ENCODE measurements at regions not wholly inside any gene's neighbourhood (a gene's known extent, or its start where the extent isn't known, plus 50 kb on each side); places are given as distances from the start of the nearest gene placed in this dataset.

DNA sequence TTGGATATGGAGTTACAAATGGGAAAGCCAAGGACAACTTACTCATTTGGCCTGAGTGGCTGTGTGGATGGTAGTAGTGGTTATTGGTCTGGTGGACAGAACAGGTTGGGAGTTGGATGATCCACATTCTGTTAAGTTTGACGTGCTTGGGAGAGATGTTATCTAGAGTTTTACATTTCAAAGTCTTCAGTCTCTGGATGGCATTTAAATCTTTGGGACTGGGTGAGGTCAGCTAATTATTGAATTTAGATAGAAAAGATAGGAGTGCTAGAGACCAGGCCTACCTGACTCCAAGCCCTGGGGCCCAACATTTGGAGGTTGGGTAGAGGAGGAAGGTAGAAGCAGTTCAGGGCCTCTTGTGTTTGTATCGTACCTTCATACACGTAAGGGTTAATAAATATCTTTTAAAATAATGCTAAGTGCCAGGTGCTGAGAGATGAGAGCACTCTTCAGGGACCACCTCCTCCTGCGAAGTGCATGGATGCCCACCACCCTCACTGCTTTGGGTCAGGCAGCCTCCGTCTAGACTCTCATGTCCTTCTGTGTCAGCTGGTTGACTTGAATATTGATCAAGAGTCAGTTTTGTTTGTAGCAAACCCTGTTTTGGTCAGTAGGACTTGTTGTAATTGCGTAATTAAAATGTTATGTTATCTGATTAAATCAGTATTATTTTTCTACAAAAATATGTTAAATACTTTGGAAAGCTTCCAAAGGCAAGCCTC is 460.4 kb upstream of the RGS6 start:
- no peak for DNase-seq

DNA sequence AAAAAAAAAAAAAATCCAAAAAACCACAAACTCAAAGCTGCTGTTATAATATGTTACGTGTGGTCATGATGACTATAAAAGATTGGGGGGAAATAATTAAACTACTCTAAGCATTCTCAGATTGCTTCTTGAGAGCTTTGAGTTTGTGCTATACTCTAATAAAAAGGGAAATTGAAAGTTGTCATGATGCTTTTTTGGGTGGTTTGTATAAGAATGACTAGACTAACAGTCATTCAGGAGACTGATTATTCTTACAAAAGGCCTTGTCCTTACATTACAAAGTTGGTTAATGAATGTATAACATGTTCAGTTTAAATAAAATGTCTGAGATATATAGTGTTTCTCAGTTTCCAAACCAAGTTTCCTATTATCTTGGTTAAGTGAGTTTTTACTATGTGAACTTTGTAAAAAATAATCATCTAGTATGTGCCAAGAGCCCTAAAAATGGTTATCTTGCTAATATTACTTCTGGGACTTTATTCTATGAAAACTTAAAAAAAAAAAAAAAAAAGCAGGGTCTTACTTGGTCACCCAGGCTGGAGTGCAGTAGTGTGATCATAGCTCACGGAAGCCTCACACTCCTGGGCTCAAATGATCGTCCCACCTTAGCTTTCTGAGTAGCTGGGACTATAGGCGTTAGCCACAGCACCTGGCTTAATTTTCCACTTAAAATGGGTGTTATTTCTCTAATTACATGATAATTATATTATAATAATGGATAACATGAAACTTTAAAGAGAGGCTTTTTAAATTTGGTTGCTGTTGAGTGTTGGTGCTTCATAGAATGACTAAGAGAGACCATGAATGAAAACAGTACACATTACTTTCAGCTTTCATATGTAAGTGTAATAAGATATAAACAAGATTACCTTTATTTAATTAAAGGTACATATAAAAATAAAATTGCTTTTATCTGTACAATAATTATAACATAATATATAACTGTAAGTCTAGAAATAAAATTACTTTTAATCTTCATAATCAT is 459.6 kb upstream of the RGS6 start:
- no peak for DNase-seq

DNA sequence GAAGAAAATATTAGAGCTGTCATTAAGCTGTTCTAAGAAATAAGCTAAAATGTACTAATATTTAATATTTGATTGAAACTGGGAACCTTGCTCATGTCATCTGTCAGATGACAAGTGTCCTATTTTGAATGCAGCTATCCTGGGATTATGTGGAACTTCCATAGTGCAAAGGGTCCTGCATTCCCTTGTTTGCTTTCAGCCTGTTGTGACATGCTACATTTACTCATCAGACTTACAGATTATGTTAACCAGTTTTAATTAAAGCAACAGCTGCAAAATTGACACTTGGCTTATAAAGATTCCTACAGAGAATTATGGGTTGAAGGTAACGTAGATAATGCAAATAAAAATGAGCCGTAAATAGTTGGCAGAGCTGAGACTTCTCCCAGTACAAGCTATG is 458.4 kb upstream of the RGS6 start:
- no peak for DNase-seq

DNA sequence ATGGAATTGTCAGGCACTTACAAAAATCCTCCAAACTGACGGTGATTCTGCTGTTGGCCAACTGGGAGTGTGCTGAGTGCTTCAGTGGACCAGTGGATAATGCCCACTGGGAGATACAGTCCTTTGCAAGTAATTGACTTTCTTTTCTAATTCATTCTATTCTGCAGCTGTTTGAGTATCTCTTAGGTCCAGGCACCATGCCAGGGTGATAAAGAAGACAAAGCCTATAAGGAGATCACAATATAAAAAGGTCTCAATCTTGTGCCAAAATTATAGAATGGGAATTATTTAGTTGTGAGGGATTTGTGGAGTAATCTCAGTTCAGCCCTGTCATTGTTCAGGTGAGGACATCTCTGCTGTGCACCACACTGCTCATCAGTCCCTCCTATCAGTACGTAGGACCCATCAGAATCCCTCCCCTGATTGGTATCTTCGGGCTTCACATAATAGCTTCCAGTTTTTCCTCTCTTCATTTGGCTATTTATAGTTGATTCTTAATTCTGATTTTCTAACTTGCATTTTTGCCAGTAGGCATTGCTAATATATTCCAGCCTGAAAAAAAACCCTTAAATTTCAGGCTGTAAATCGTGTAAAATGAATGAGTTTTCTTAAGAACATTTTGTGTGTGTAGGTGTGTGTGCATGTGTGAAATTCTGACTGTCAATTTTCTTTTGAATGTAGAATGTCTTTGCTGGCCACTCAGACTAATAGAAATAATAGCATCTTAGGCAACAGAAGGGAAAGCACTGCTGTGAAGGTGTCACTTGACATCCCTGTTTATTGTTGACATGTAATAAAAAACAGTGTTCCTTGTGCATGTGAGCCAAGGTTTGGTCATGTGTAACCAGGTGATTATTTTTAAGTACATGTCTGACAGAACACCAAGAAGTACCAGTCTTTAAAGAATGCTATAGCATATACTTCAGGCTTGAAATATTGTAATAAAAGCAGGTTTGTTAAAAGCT is 457.6 kb upstream of the RGS6 start:
- DNase-seq = peak in 1 of 2 experiments; percentile 7

DNA sequence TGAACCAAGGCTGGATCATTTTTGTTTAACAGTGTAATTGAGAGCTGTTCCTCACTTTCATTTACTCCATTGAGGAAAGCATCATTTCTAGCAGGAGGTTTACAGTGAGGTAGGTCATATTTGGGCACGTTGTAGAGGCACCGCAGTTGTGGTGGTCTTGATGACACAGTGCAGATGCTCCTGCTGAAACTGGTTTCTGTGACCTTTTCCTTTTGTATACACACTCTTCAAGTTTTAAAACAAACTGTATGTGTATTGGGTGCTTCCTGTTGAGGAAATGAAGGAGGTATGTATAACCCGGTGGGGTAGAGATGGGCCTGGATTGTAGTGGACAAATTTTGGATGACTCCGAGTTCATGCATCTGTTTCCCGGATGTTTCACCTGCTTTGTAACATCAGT is 456.3 kb upstream of the RGS6 start:
- DNase-seq = peak in 1 of 2 experiments; percentile 27

DNA sequence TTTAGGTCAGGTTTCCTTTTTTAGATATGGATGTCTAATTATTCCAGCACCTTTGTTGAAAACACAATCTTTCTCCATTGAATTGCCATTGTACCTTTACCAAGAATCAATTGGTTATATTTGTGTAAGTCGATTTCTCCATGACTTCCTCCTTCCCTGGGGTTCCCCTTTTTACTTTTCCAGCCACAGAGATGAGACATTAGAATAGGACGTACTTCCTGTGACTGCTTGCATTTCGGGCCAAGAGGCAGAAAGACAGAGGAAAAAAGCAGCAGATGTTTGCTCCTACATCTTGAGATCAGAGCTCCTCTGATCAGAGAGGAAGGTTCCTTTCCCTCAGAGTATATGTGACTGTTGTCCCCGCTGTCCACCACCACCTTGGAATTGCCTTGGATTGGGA is 453.7 kb upstream of the RGS6 start:
- DNase-seq = no peak

DNA sequence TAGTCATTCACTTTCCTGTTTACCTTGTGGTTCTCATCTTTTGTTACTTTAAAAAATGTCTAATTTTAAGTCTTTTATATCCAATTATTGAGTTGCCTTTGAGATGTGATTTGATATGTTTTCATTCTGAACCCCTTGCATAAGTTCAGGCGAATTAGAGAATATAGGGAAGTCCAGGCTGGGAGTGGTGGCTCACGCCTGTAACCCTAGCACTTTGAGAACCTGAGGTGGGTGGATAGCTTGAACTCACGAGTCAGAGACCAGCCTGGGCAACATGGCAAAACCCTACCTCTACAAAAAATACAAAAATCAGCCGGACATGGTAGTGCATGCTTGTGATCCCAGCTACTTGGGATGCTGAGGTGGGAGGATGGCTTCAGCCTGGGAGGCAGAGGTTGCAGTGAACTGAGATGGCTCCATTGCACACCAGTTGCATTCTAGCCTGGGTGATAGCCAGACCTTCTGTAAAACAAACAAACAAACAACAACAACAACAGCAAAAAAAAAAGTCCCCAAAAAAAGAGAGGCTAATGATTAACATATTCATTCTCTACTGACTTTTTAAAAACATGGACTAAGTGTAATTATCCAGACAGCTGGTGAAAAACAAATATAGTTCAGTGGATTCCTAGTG is 451.1 kb upstream of the RGS6 start:
- no peak for DNase-seq

DNA sequence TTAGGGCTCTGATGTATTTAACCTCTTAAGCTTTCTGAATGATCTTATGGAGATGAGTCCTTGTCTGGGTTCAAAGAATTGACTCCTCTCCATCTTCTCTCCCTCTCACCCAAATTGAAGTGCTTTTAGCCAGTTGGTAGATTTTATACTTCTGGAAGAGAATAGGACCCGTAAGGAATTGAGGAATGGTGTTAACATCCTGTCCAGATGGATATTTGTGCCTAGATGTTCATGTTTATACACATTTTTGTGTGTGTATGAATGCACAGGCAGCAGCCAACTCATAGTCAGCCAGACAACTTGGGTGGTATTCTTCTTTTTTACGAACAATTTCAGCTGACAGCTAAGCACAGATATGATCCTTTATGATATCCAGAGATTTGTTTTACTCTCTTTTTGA is 449.6 kb upstream of the RGS6 start:
- no peak for DNase-seq

DNA sequence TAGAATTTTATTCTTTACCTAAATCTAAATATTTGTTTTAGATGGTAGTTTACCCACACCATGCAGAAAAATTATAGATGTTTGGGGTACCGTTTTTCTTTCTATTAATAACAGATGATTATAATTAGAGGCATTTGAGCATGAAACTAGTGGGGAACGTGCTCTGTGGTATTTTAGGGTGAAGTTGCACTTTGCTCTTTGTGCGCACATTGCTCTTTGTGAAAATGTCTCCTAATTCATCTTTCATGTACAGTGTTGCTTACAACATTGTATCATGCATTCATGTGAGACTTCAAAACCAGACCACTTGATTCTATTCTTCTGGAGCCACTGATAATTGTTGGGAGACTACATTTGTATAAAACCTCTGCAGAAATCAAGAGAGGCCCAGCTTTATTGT is 449.1 kb upstream of the RGS6 start:
- no peak for DNase-seq

DNA sequence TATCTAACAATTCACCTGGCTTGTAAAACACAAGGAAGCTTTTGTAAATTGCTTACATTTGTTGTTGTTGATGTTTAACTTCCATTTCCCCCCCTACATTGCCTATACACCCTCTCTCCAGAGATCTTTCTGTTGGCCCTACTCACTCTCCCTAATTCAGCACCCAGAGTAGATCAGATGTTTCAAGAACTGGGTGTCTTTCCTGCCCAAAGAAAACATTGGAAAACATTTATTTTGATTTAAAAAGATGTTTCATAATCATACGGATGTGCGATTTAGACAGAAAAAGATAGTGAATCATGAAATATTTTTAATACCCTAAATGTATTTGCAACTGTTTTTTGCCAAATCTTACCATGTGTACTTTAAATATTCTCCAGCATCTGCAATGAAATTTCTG is 446.4 kb upstream of the RGS6 start:
- no peak for DNase-seq

DNA sequence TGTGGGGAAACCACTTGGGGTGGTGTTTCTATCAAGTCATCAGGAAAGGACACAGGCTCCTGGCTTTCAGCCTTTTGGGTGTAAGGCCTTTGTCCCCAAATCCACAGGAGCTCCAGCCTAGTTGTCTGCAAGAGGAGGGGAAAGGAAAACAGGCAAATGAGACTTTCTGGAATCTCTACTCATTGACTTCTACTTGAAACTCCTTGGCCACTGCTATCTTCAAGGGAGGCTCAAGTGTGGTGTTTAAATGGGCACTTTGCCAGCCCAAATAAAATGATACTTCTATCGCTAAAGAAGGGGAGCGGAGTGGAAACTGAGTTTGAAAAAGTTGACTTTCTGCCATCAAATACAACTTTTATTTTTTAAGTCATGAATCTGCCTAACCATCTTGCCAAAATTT is 445.9 kb upstream of the RGS6 start:
- DNase-seq = no peak

DNA sequence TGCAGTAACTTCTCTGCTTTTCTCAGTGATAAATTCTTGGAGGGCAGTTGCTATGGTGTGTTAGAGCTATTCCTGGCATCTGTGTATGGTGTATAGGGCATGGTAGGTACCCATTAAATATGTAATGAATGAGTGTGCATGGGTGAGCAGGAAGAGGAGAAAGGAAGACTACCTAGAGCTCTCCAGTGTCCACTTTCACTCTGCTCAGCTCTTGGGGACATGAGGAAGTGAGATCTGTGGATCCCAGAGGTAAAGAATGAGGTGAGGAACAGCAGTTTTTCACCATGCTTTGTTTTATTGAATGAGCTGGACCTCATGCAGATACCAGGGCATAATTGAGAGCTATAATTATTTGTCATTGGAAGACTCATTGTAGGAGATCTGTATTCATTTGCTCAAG is 444.8 kb upstream of the RGS6 start:
- no peak for DNase-seq

DNA sequence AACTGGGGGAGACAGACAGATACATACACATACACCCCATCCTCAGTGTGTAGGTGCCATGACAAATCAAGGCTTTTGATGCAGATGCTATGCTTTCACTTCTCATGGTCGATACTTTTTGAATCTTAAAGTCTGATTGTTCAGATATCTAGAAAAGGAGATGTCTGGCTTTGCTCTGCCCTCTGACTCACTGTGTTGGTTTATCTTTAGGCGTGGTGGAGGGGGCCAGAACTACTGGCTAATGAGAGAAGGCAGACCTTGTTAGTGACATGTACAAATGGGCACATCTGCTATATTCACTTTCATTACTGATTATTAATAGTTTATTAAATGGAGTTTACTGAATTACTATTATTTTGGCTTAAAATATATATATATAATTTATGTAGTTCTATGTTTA is 444.3 kb upstream of the RGS6 start:
- DNase-seq = no peak

DNA sequence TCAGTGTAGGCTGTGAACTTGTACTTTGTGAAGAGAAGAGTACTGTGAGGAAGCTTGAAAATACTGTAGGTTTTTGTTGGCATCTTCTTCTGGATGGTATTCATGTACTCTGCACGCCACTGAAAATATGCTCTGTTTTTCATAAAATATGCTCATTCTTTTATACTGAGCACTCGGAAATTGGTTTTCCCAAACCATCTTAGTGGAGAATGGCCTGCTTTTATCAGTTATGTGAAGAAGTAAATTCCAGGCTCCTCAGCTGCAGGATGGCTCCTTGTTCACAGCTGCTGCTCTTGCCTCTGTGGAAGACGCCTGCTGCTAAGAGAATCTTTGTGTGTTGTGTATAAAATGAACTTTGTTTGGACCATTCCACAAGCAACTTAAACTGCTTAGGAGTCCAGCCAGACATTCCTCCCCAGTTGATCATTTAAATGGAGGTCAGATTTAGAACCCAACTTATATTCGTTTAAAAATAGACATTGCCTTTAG is 443.5 kb upstream of the RGS6 start:
- no peak for DNase-seq

DNA sequence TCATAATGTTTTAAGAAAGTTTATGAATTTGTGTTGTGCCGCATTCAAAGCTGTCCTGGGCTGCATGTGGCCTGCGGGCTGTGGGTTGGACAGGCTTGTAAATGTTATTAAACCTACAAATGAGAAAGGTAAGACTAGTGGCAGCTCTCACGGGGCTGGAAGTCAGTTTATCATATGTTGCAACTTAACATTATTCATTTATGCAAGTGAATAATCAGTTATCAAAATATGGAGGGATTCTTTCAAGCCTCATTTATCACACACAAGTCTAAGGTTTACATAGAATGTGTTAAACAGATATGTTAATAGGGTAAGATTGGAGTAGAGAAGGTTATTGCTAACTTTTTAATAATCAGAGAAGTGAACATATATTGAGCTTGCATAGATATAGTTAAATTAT is 442.5 kb upstream of the RGS6 start:
- no peak for DNase-seq

DNA sequence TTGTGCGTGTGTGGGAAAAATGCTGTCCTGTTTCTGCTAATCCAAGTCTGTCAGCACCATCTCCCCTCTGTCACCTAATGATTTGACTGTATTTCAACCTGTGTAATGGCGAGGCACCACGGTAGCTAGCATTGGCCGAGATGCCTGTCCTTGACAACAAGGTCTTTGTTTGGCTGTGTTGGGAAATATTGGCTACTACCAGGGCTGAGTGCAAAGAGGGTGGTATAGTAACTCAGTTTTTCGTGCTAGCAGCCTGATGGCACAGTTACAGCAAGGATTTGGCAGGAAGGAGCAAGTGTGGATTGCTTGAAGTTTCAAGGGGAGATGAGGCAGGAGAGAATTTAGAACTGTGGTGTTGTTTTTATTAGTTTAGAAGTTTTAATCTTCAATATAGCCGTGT is 440.3 kb upstream of the RGS6 start:
- no peak for DNase-seq

DNA sequence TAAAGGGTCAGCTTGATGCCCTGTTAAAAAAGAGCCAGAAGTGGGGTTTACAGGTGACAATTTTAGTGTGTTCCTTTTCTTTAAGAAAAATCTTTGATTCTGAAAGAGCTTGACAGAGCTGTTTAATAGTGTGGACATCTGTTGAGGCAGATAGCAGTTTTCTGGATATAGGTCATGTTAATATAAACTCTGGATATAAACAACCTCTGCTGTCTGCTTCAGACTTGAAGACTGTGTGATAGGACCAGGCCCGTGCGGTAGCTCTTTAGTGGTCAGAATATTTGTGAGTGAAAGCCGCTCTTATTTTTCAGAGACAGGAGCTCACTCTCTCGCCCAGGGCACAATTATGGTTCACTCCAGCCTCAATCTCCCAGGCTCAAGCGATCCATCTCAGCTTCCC is 439.9 kb upstream of the RGS6 start:
- no peak for DNase-seq

DNA sequence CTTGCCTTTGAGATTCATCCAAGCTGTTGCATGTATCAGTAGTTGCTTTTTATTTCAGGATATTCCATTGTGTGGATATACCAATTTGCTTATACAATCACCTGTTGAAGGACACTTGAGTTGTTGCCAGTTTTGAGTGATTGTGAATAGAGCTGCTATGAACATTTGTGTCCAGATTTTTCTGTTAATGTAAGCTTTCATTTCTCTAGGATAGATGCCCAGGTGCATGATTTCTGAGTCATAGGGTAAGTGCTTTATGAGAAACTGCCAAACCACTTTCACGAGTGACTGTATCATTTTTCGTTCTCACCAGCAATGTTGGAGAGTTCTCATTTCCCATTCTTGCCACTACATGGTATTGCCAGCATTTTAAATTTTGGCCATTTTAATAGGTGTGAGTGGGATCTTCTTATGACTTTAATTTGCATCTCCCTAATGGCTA is 434.6 kb upstream of the RGS6 start:
- no peak for DNase-seq

DNA sequence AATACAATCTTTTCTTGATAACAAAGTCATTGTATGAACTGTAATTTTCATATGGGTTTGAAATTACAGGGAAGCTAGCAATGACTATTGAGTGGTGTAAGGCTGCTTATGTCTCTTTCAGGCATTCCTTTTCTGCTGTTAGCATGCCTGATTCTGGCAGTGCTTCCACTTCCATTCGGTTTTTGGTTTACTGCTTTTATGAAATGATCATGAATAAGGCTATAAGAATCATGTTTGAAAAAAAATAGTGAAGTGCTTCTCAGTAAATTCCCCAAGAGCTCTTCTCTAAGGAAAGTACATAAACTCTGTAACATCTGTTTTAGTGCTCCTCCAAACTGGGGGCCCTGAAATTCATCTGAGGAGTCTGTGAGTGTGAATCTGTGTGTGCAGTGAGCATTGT is 434.0 kb upstream of the RGS6 start:
- no peak for DNase-seq

DNA sequence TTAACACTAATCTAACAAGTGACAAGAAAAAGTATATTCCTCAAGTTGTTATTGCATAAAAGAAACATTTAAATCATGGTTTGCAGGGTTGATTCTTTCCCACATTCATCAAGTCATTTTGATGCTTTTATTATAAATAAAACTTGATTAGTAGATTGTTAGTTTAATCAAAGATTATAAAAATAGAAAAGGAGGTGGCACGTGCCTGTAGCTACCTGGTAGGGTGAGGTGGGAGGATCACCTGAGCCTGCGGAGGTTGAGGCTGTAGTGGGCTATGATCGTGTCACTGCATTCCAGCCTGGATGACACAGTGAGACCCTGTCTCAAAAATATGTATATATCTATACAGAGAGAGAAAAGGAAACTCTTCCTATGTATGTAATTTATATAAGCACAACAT is 433.2 kb upstream of the RGS6 start:
- no peak for DNase-seq

DNA sequence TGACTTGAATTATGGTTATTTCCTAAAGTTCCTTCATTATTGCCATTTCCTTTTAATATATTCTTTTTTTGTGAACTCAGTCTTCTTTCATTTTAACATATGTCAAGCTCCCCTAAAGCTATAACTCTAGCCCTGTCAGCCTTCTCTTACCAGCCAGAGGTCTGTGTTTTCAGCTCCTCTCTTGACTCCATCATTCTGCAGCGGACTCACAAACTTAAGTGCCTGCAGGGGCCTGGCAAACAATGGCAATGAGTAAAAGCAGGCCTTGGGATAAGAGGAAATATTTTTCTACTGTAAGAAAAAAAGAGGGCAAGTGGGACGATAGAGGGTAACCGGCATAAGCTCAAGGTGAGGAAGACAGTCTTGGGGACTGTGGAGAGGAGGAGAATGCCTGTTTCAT is 424.5 kb upstream of the RGS6 start:
- DNase-seq = no peak

DNA sequence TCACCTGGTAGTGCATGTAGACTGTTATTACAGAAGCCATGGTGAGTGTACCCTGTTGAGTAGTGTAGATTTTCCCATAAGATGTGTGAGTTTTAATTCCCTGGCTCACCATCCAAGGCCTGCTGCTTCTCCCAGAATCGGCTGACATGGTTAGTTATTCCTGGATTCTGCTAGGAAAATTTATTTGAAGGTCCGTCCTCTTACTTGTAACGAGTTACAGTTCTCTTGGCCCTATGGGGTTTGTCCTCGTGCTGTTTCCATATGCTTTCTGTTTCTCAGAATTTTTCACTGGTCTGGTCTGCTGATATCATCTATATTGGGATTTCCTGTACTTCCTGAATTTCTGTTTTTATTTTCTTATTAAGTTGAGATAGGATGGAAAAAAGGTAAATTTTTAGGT is 423.3 kb upstream of the RGS6 start:
- DNase-seq = no peak

All from SHP77 (cell line).